Superior temporal gyrus (tissue), 1 donor: ENCODE measurements at regions not wholly inside any gene's neighbourhood (a gene's known extent, or its start where the extent isn't known, plus 50 kb on each side); places are given as distances from the start of the nearest gene placed in this dataset.

Experiments used
- DNase-seq: peaks from one replicate; pipeline ENCODE4 v3.0.0-alpha.2; 2016; ENCODE audit errors: extremely low spot score

DNA sequence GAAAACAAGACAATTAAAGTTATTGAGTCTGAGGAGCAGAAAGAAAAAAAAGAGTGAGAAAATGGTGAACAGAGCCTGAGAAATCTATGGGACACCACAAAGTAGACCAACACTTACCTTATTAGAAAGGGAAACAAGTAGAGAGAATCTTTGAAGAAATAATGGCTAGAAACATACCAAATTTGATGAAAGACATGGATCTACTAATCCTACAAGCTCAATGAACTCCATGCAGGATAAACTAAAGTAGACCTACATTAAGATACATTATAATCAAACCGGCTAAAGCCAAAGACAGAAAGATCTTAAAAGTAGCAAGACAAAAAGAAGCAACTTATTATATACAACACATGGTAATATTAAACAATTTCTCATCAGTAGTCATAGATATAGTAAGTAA lies 782.3 kb upstream of the GHITM start:
- DNase-seq, result no peak

DNA sequence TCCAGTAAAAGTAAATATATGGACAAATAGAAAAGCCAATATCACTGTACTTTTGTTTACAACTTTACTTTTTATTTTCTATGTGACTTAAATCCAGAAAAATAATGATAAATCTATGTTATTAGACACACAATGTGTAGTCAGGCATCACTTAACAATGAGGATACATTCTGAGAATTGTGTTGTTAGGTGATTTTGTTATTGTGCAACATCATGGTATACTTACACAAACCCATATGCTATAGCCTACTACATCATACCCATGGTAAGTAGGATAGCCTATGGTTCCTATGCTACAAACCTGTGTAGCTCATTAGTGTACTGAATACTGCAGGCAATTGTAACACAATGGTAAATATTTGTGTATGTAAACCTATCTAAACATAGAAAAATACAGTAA lies 781.7 kb upstream of the GHITM start:
- no peak for DNase-seq

DNA sequence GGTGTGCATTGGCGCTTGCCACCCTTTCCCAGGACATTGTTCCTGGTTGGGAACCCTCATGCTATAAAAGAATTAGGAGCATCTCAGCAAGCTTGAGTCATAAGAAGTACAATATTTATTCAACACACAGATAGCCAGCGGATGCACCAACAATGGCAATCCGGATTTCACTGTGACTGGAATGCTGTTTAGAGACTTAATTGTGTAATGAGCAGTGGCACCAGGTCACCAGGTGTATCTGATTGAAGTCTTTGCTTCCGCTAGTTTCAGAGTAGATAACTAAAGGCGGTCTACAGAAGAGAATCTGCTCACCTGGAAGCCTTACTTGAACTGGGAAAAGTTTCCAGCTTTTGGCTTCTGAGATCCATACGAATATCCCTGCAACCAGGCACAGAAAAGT lies 772.3 kb upstream of the GHITM start:
- DNase-seq, result no peak

DNA sequence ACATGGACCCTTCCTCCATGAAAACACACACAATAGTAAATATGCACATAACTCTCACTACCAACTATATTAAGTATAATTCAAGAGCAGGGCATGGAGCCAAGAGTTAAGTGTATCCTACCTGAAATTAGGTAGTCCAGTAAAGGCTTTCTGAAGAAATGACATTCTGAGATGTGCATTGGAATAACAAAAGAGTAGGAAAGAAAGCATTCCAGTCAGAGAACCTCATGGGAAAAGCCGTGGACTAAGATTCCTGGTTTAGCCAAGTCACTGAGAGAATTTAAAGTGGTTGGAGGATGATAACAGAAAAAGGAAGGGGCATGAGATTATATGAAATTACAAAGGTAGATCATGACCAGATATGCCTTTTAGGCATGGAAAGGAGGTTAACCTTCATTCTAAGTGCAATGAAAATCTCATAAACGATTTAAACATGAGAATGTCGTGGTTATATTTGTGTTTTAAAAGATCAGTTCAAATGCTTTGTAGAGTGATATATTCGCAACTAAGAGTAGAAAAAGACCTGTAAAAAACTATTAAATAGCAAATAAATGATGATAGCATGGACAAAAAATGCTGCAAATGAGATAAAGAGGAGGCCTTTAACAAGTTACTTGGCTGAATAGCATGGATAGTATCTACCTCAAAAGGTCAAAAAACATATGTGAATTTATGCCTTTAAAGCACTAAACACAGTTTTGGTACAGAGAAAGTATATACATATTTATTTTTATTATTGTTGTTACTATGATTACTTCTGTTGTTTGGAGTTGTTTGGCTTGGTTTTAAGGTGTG lies 767.4 kb upstream of the GHITM start:
- no peak for DNase-seq

DNA sequence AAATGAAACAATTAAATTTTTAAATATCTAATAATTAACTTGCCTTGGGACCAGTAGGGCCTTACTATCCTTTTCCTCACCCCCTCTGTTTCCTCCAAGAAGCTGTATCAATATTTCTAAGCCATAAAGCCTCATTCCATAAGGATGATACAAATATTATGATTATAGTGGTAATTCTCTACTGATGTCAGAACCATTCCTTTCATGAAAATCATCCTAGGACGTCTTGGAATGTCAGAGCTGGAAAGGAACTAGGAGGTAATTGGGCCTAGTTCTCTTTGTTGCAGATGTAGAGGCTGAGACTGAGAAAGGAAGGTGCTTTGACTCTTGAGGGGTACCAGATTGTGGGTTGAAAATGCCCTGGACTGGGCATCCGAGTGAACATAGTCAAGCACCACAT lies 766.7 kb upstream of the GHITM start:
- DNase-seq, result no peak

DNA sequence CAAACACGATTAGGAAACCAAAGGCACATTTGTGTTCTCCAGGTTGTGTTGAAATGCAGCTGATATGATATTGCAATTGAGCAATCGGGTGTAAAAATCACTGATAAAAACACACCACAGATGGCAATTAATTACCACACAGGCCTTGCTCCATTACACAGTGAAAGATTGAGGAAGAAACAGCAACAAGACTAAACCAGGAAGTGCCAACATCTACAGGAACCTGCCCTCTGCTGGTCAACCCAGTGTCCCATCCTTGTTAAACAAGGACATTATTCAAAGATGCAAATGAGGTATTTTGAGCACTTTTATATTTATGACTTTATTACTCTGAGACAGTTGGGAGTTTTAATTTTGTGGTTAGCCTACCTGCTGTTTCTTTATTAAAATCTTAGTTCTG lies 765.6 kb upstream of the GHITM start:
- DNase-seq, result peak; percentile 30

DNA sequence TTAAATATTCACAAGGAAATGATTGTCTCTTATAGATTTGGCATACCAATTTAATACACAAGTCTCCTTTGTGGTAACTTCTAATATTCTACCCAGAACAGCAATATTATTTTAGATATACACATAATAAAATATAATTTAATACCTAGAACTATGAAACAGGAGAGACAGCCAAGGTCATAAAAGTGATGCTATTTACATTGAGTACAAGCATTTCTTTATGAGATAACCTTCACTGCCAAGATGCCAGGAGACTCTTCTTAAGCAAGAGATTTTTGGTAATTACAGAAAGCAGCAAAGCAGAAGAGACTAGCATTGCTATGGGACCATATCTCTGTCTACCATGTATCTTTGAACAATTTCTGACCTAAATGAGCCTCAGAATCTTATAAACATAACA lies 764.6 kb upstream of the GHITM start:
- no peak for DNase-seq

DNA sequence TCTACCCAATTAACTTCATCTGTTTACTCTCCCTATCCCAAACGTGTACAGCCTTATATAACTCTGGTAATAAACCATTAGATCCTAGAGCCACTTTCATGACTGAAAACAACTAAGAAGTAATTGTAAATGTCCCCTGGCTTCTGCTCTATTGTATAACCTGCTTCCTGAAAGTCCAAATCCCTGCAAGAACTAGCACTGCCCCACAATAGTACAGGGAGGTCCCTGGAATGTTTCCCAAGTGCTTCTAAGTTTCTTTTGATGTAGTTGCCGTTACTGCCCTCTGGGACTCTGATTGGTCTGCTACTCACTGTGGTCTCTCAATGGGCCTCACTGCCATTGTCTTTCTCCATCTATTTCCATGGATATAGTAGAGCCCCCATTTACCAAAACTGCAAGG lies 764.0 kb upstream of the GHITM start:
- DNase-seq, result no peak

DNA sequence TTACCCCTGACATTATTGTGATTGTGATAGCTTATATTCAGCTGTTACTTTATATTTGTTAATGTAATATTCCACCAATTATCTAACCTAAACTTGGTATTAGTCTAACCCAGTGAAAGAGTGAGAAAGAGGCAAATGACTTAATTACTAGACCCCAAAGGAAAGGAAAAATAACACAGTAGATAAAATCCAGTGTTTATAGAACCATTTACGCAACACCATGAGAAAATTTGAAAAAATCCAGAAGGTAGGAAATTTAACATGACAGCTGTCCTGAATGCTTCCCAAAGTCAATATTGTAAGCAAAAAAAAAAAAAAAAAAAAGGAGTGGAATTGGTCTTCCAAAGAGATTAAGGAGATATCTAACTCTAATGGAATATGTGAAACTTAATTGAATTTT lies 741.5 kb upstream of the GHITM start:
- DNase-seq, result no peak

DNA sequence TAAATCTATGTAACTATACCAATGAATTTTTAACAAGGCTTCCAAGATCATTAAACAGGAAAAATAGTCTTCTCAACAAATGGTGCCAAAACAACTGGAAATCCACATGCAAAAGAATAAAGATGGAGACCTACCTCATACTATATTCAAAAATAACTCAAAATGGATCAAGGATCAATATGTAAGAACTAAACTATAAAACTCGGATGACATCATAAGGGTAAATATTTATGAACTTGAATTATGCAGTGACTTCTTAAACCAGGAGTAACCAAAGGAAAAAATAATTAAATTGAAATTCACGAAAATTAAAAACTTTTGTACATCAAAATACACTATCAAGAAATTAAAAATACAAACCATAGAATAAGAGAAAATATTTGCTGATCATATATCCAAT lies 728.7 kb upstream of the GHITM start:
- DNase-seq, result no peak

DNA sequence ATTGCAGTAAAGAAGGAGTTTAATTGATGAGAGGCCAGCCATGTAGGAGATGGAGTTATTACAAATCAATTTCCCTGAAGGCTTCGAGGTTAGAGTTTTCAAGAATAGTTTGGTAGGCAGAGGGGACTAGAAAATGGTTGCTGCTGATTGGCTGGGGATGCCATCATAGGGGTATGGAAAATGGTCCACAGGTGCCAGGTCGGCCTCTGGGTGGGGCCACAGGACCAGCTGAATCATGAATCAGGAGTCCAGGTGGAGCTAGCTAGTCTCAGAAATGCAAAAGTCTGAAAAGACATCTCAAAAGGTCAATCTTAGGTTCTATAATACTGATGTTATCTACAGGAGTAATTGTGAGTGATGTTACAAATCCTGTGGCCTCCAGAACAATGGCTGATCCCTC lies 714.0 kb upstream of the GHITM start:
- DNase-seq, result no peak

DNA sequence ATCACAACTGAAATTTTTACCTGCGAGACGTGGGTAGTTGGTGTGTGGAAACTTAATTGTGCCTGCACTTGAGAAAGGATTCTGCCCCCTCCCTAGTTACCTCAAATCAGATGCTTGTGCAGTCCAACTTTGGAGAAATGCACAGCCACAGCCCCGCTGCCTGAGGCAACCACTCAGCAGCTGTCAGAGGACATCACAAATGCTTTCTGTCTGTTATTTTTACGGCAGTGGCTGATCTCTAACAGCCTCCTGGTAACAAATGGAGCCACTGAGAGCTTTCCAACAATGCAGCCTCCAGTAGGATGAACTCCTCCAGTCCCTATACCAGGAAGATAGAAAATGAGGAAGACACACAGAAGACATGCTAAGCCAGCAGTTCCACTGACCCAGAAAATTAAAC lies 712.2 kb upstream of the GHITM start:
- DNase-seq, result no peak

DNA sequence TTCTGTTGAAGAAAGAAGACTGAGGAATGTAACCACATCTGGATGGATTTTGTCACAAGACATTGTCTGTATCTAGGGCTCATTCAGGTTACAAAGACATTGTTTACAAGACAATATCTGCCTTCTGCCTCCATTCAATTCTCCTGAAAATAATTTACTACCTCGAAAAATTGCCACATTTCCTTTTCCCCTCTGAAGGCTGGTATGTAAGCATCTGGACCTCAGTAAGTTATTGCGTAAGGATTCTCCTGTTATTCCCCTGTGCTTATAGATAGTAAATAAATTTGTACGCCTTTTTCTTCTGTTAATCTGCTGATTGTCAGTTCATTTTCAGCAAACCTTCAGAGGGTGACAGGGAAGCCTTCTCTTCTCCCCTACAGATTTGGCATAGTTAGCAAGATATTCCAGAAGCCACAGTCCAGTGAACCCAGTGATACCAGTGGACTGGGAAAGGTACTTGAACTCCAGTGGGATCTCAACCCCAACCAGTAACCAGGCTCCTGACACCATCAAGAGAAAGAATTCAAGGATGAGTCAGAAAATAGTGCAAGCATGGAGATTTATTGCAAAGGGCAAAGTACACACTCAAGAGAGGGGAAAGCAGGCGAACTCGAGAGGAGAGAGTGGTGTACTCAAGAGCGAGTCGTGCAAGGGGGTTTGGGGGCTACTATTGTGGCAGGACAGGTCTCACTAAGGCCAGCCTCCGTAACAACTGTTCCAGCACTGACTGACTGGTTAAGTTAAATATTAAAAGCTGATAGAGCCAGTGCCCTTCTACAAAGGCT lies 706.9 kb upstream of the GHITM start:
- DNase-seq, result no peak

DNA sequence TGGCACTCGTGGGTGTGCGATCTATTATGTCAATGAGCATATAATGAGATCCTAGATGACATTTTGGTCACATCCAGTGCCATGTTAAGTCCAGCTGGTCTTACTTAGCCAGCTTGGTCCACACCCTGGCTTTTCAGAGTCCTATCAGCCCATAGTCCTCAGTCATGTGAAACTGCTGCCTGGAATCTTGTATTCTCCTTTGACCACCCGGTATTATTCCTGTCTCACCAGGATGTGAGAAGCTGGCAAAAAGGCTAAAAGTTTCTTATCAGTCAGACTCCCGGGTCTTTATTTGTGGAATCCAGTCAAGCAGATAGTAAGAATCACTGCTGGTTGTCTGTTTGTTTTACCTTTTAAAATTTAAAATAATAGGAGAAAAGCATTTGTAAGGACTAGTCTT lies 705.6 kb upstream of the GHITM start:
- no peak for DNase-seq

DNA sequence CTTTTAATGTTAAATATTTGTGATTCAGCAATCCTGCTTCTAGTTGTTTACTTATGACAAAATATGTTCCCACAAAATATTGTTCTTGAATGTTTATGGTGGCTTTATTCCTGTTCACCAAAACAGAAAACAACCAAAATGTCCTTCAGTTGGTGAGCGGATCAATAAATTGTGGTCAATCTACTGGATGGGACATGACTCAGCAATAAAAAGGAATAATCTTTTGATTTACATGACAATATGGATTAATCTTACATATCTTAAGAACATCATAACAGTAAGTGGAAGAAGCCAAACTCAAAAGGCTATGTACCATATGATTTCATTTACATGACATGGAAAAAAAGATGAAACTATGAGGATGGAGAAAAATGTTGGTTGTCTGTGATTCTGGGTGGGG lies 691.3 kb upstream of the GHITM start:
- DNase-seq, result no peak

DNA sequence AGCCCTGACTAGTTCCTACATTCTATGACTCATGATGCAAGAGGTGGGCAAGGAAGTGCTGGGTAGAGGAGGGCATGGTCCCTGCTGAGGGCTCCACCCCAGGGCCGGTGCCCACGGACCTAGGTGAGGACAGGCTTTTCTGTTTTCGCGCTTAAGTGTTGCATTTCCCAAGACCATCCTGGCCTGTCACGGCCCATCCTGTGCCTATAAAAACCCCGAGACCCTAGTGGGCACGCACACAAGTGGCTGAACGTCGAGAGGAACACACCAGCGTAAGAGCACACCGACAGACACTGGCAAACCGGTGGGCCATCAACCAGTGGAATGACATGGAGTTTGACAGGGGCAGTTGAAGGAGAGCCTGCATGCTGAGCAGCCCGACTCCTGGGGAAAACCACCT lies 680.7 kb upstream of the GHITM start:
- DNase-seq, result no peak

DNA sequence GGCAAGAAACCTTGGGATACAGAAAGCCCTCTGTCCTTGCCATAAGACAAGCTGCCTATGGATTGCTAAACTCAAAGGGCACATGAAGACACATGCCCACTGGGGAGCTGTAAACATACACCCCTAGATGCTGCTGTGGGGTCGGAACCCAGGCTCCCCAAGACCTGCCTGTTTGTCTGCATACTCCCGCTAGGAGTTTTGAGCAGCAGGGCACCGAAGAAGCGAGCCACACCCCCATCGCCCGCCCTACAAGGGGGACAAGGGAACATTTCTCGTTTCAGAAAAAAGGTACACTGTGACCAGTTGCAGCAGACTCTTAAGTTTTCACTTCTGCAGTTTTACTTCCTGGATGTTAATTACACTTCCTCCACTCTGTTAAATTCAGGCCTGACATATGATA lies 680.2 kb upstream of the GHITM start:
- no peak for DNase-seq

DNA sequence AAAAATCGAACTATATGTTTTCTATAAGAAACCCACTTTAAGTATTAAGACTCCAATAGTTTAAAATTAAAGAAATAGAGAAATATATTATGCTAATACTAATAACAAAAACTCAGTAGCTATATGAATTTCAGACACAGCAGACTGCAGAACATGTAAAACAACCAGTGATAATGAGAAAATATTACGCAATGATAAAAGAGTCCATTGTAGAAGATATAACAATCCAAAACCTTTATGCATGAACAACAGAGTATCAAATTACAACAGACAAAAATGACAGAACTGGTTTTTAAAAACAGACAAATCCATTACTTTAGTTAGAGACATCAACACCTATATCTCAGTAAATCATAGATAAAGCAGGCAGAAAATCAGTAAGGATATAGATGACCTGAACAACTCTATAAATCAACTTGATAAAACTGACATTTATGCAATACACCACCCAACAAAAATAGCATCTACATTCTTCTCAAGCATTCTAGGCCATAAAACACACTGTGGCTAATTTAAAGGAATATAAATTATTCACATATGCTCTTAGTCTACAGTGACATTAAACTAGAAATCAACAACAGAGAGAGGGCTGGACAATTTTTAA lies 669.5 kb upstream of the GHITM start:
- no peak for DNase-seq

DNA sequence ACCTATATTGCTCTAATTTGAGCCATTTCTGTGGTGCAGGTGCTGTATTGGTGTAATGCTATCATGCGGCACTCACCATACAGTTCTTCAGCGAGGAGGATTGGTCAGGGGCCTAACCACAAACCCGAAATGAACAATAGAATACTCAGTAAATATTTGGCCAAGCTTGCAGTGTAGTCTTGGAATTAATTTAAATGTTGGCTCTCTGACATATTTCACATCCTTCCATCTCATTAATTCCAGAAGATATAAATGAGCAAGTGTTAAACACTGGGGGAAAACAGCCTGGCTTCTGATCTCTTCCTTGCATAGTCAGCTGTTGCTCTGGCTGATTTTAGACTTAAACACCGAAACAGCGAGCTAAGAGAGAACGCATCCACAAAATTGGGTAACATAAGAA lies 663.1 kb upstream of the GHITM start:
- DNase-seq, result no peak

DNA sequence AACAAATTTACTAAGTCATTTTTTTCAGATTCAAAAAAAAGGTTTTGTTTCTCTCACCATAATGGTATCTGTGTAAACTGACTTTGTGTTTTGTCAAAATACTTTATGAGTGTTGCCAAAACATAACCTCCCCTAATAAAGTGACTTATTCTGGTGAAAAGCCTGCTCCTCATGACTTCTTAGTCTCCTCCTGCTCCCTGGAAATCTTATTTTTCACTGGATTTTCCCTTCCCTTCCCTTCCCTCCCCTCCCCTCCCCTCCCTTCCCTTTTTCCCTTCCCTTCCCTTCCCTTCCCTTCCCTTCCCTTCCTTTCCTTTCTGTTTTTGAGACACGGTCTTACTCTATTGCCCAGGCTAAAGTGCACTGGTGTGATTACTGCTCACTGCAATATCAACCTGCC lies 650.1 kb upstream of the GHITM start:
- no peak for DNase-seq

DNA sequence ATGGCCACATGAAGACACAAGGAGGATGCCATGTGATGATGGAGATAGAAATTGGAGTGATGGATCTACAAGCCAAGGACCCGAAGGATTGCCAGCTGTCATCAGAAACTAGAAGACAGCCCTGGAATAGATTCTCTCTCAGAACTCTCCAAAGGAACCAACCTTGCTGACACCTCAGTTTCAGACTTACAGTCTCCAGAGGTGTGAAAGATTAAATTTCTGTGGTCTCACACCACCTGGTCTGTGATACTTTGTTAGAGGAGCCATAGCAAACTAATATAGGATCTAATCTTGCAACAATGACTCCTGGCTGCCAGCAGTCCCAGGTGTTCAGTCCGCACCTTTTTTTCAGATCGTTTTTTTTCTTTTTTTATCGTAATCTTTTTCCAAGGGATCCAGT lies 647.3 kb upstream of the GHITM start:
- no peak for DNase-seq

DNA sequence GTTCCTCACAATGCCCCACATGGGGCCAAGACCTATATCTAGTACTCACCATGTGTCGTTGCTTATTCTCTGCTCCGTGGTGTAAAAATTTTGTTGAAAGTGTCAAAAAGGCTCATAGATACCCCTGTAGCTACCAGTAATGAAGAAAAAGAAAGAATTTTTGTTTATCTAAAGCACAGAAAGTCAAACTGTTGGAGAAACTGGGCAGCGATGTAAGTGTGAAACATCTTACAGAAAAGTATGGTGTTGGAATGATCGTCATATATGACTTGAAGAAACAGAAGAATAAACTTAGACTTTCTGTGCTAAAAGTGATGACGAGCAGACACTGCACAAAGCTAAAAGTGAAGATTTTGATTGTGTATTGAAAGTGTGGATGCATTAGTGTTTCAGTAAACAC lies 626.6 kb upstream of the GHITM start:
- DNase-seq, result peak; percentile 37

DNA sequence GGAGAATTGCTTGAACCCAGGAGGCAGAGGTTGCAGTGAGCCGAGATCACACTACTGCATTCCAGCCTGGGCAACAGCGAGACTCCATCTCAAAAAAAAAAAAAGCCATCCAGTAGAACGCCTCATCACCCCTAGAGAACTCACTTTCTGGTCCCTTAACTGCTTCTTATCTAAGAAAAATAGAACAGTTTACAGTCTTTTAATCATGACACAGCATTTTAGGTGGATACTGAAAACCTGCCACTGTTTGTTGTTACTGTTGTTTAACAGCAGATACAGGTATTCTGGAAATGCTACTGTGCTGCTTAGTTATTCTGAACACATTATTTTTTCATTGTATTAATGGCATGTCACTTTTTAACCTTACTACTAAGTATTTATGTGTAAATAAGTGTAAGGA lies 624.3 kb upstream of the GHITM start:
- no peak for DNase-seq
